IMR-90 (cell line): ENCODE measurements at regions not wholly inside any gene's neighbourhood (a gene's known extent, or its start where the extent isn't known, plus 50 kb on each side); places are given as distances from the start of the nearest gene placed in this dataset.

Source experiments
- ATAC-seq: fragments of 200-7000 bp; cut with Tn5 transposase; 2 replicates; pipeline ENCODE4 v1.9.1; 2020; ENCODE audit warnings: low read depth, mild to moderate bottlenecking, moderate library complexity
- BruUV-seq: library from RNA; stranded (reverse); fragments of 400-500 nt; replicated peaks from 2 replicates; lab custom pipeline; 2021; lab: Mats Ljungman, UMichigan
- CTCF ChIA-PET: fragments of 300-600 bp; formaldehyde crosslinking; extraction: SDS; loops from one replicate; lab custom pipeline; 2021; ENCODE audit warnings: antibody characterized with exemption; lab: Yijun Ruan, JAX
- POLR2A ChIA-PET: fragments of 300-600 bp; sonication (Branson Sonifier 250); formaldehyde crosslinking; loops from one replicate; lab custom pipeline; 2022; ENCODE audit warnings: antibody characterized with exemption; ENCODE audit not compliant: unreplicated experiment; lab: Charles Lee
- DNase-seq: peaks from one replicate; pipeline ENCODE4 v3.0.0; 2013
- H2AFZ ChIP-seq: replicated peaks from 2 replicates; pipeline ENCODE3; 2013; ENCODE audit warnings: low read length, mild to moderate bottlenecking; ENCODE audit not compliant: poor library complexity
- H2AK5ac ChIP-seq: 2 replicates; pipeline ENCODE4 v1.6.1; 2013; ENCODE audit warnings: low read depth, low read length, inconsistent platforms
- H2AK9ac ChIP-seq: replicated peaks from 2 replicates; pipeline ENCODE3; 2013; ENCODE audit warnings: mild to moderate bottlenecking, low read depth, low read length, moderate library complexity; ENCODE audit not compliant: poor library complexity
- H2BK120ac ChIP-seq: 2 replicates; pipeline ENCODE4 v1.6.1; 2013; ENCODE audit warnings: low read depth, low read length, inconsistent platforms
- H2BK15ac ChIP-seq: 3 replicates; pipeline ENCODE4 v1.6.1; 2013; ENCODE audit warnings: low read depth, low read length, inconsistent platforms
- H2BK20ac ChIP-seq: 2 replicates; pipeline ENCODE4 v1.6.1; 2013; ENCODE audit warnings: low read depth, mild to moderate bottlenecking, inconsistent platforms, low read length, moderate library complexity
- H2BK5ac ChIP-seq: 2 replicates; pipeline ENCODE4 v1.6.1; 2013; ENCODE audit warnings: mild to moderate bottlenecking, low read depth, low read length, inconsistent platforms; ENCODE audit not compliant: poor library complexity, severe bottlenecking
- H3K14ac ChIP-seq: replicated peaks from 2 replicates; pipeline ENCODE4 v1.6.1; 2013; ENCODE audit warnings: low read depth, low read length, inconsistent platforms
- H3K18ac ChIP-seq: 2 replicates; pipeline ENCODE4 v1.6.1; 2013; ENCODE audit warnings: low read depth, low read length, control low read depth
- H3K23ac ChIP-seq: 2 replicates; pipeline ENCODE4 v1.6.1; 2013; ENCODE audit warnings: low read depth, low read length, inconsistent platforms
- H3K27ac ChIP-seq: 2 replicates; pipeline ENCODE4 v1.5.1; 2013; ENCODE audit warnings: mild to moderate bottlenecking, control low read depth, low read length; ENCODE audit not compliant: insufficient read depth
- H3K27me3 ChIP-seq: 2 replicates; pipeline ENCODE4 v1.6.1; 2013; ENCODE audit warnings: low read length; ENCODE audit not compliant: control insufficient read depth, insufficient read depth
- H3K36me3 ChIP-seq: 2 replicates; pipeline ENCODE4 v1.6.1; 2013; ENCODE audit warnings: low read length, mixed read lengths; ENCODE audit not compliant: control insufficient read depth, insufficient read depth
- H3K4ac ChIP-seq: 2 replicates; pipeline ENCODE4 v1.6.1; 2013; ENCODE audit warnings: low read depth, low read length, inconsistent platforms
- H3K4me1 ChIP-seq: 2 replicates; pipeline ENCODE4 v1.6.1; 2013; ENCODE audit warnings: low read length, mixed read lengths; ENCODE audit not compliant: control insufficient read depth, insufficient read depth
- H3K4me2 ChIP-seq: 2 replicates; pipeline ENCODE4 v1.6.1; 2013; ENCODE audit warnings: low read depth, mild to moderate bottlenecking, control low read depth, low read length, moderate library complexity
- H3K4me3 ChIP-seq: 2 replicates; pipeline ENCODE4 v1.5.1; 2013; ENCODE audit warnings: low read depth, mild to moderate bottlenecking, control low read depth, low read length, moderate library complexity; ENCODE audit not compliant: insufficient read depth
- H3K56ac ChIP-seq: 2 replicates; pipeline ENCODE4 v1.6.1; 2013; ENCODE audit warnings: low read length, inconsistent platforms; ENCODE audit not compliant: insufficient read depth; ENCODE audit errors: extremely low read depth
- H3K79me1 ChIP-seq, 2 experiments: 2 replicates each; pipeline ENCODE4 v1.6.1; 2013; ENCODE audit warnings: low read length in 2 of 2, inconsistent platforms in 1 of 2, low read depth in 1 of 2
- H3K9ac ChIP-seq: 2 replicates; pipeline ENCODE4 v1.6.1; 2013; ENCODE audit warnings: low read depth, low read length, control low read depth
- H3K9me1 ChIP-seq: 2 replicates; pipeline ENCODE4 v1.6.1; 2013; ENCODE audit warnings: low read length, inconsistent platforms; ENCODE audit not compliant: insufficient read depth
- H3K9me3 ChIP-seq: 2 replicates; pipeline ENCODE4 v1.6.1; 2013; ENCODE audit warnings: low read length; ENCODE audit not compliant: control insufficient read depth, insufficient read depth
- H4K20me1 ChIP-seq: 2 replicates; pipeline ENCODE4 v1.6.1; 2013; ENCODE audit warnings: low read length, inconsistent platforms; ENCODE audit not compliant: insufficient read depth
- H4K5ac ChIP-seq: 2 replicates; pipeline ENCODE4 v1.6.1; 2013; ENCODE audit warnings: mild to moderate bottlenecking, low read depth, low read length, control low read depth
- H4K8ac ChIP-seq, 2 experiments: 2 replicates each; pipeline ENCODE4 v1.6.1; 2013; ENCODE audit warnings: low read depth in 2 of 2, low read length in 2 of 2, control low read depth in 1 of 2, inconsistent platforms in 1 of 2
- H4K91ac ChIP-seq: 2 replicates; pipeline ENCODE4 v1.6.1; 2013; ENCODE audit warnings: low read depth, low read length, inconsistent platforms; ENCODE audit not compliant: insufficient read depth
- MXI1 ChIP-seq: IDR thresholded peaks from 2 replicates; pipeline ENCODE4 v1.6.1; 2012; ENCODE audit warnings: low read depth, mild to moderate bottlenecking, low read length, moderate library complexity, borderline replicate concordance
- RCOR1 ChIP-seq: IDR thresholded peaks from 2 replicates; pipeline ENCODE4 v1.6.1; 2012; ENCODE audit warnings: mild to moderate bottlenecking, low read length, improper control_type of control experiment; ENCODE audit not compliant: insufficient replicate concordance
- RFX5 ChIP-seq: IDR thresholded peaks from 2 replicates; pipeline ENCODE4 v1.8.0; 2012; ENCODE audit warnings: low read depth, mild to moderate bottlenecking, low read length, moderate library complexity
- WGBS, 2 experiments: methylation state at CpG; one replicate each; pipeline versions ENCODE4 v1.1.5 to v1.1.7; 2013; ENCODE audit warnings: missing lambda C conversion rate in 2 of 2; ENCODE audit not compliant: insufficient read length in 1 of 2; ENCODE audit errors: extremely low coverage in 2 of 2; 5-methylcytosine and 5-hydroxymethylcytosine counted together
- dilution Hi-C: fragments of 300-500 bp; cut with HindIII; formaldehyde crosslinking; loops from one replicate; pipeline ENCODE4 v1.14.3; 2018; ENCODE audit warnings: low sequenced_read_pairs; ENCODE audit not compliant: unreplicated experiment
- in situ Hi-C: fragments of 300-500 bp; cut with MboI; formaldehyde crosslinking; loops from 3 replicates; pipeline ENCODE4 v1.14.3; 2019; ENCODE audit warnings: low sequenced_read_pairs, inconsistent platforms, mixed read lengths
- intact Hi-C: fragments of 100-400 bp; cut with micrococcal nuclease; formaldehyde crosslinking; loops from 2 replicates; pipeline ENCODE4 v1.10.0; 2022
- TF ChIP-seq, protein P1 (sequence below): fragments of 150-350 bp; IDR thresholded peaks from 2 replicates; pipeline ENCODE4 v1.6.1; 2017; ENCODE audit warnings: mild to moderate bottlenecking, antibody characterized with exemption, low read length, low read depth

DNA sequence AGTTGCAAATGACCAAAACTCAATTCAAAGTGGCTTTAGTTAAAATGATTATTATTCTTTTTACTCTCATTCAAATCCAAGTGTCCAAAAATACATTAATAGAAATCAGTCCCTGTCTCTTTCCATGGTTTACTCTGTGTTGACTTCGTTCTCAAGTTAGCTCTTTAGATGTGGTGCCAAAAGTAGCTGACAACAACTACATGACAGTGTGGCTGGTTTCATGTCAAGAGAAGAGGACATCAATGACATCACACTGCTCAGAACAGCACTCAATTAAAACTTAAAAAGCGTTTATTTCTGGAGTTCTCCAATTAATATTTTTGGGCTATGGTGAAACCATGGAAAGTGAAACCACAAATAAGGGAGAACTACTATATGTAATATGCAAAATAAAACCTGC lies 1746.9 kb downstream of the LRRC4C start:
- no peak overlapping the region for H2AK5ac ChIP-seq
- dilution Hi-C loops (no loop called here), intact Hi-C loops (no loop called here), in situ Hi-C loops (no loop called here)
- no peak overlapping the region for H3K23ac ChIP-seq
- H2AFZ ChIP-seq = no peak overlapping the region
- H3K4ac ChIP-seq = no peak overlapping the region
- no peaks in the 10 kb centered on the region for H3K27me3 ChIP-seq
- no peak overlapping the region for H3K56ac ChIP-seq
- H2BK5ac ChIP-seq = no peak overlapping the region
- H2BK120ac ChIP-seq = no peak overlapping the region
- CTCF ChIA-PET = no interaction called here
- H3K4me2 ChIP-seq = no peak overlapping the region
- H2BK20ac ChIP-seq = no peak overlapping the region
- H3K9ac ChIP-seq = no peak overlapping the region
- no peak overlapping the region for H3K27ac ChIP-seq
- POLR2A ChIA-PET = no interaction called here
- no peak overlapping the region for H4K91ac ChIP-seq
- no peak overlapping the region for H3K4me3 ChIP-seq
- H4K8ac ChIP-seq = no peak overlapping the region
- H3K36me3 ChIP-seq = no peaks in the 10 kb centered on the region
- ATAC-seq = no peak
- TF ChIP-seq MXI1 = no peak
- TF ChIP-seq, protein P1, sequence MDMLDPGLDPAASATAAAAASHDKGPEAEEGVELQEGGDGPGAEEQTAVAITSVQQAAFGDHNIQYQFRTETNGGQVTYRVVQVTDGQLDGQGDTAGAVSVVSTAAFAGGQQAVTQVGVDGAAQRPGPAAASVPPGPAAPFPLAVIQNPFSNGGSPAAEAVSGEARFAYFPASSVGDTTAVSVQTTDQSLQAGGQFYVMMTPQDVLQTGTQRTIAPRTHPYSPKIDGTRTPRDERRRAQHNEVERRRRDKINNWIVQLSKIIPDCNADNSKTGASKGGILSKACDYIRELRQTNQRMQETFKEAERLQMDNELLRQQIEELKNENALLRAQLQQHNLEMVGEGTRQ = no peak
- TF ChIP-seq RFX5 = no peak
- no peak for TF ChIP-seq RCOR1
- no peak for DNase-seq
- H3K18ac ChIP-seq = no peak overlapping the region
- H2BK15ac ChIP-seq = no peak overlapping the region
- BruUV-seq = no TSS peak
- H2AK9ac ChIP-seq = no peak overlapping the region
- no peak overlapping the region for H3K14ac ChIP-seq
- no peaks in the 10 kb centered on the region for H3K9me1 ChIP-seq
- no peaks in the 10 kb centered on the region for H3K4me1 ChIP-seq
- H4K5ac ChIP-seq = no peak overlapping the region
- H3K79me1 ChIP-seq = no peaks in the 10 kb centered on the region
- WGBS, 2 experiments = no CpG with 5 or more reads among the region's 2 CpGs
- no peaks in the 10 kb centered on the region for H4K20me1 ChIP-seq
- no peaks in the 10 kb centered on the region; the same call in none of the 2 replicates for H3K9me3 ChIP-seq
